ENCODE measurements at regions not wholly inside any gene's neighbourhood (a gene's known extent, or its start where the extent isn't known, plus 50 kb on each side); places are given as distances from the start of the nearest gene placed in this dataset.

DNA sequence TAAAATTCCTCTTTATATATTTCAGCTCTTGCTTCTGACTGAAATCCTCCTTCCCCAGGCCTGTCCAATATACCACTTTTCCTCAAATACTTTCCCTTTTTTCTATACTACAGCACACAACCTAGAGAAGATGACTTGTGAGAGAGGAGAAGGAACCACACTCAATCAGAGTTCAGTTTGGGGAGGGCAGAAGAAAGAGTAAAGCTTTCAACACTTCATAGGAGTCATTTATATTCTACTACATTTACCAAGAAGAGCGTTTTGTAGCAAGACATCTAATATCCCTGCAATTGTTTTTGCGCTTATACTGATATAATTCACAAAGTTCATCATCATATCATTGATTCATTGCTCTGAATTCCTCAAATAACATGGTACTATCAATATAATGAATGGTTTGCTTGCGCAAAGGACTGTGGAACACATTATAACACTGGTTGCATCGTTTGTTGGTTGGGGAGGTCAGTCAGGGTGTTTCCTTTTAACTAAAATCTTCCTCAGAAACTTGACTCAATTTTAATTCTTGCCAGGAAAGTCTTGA is 792.5 kb upstream of the CELF2 start:
- Histone ChIP-seq H3K27me3 (ENCODE audit: insufficient read depth, poor library complexity, severe bottlenecking) (no peaks in the 10 kb centered on the region), H3K27ac (replicated peaks) (no peak overlapping the region), H3K4me3 (replicated peaks; ENCODE audit: insufficient read depth, low read length) (no peak overlapping the region)
- no peak for TF ChIP-seq SPI1 (IDR thresholded peaks at IDR 0.05; ENCODE audit: borderline replicate concordance, low read depth)
- TF ChIP-seq GABPA (IDR thresholded peaks at IDR 0.05; ENCODE audit: low read depth): no peak
- TF ChIP-seq POLR2AphosphoS5 (IDR thresholded peaks at IDR 0.05; ENCODE audit: low read depth): no peak
- DNase-seq (ENCODE audit: low read depth in 1 of 2, low spot score in 1 of 2): no peak

GRCh38 chr10:10233229-10233628 is 784.4 kb upstream of the CELF2 start:
- Histone ChIP-seq H3K27me3 (ENCODE audit: insufficient read depth, poor library complexity, severe bottlenecking) (no peaks in the 10 kb centered on the region), H3K4me3 (replicated peaks; ENCODE audit: insufficient read depth, low read length) (no peak overlapping the region), H3K27ac (replicated peaks) (no peak overlapping the region)
- TF ChIP-seq GABPA (IDR thresholded peaks at IDR 0.05; ENCODE audit: low read depth): no peak
- TF ChIP-seq REST (IDR thresholded peaks at IDR 0.05; ENCODE audit: insufficient replicate concordance, low read depth): no peak
- TF ChIP-seq POLR2AphosphoS5 (IDR thresholded peaks at IDR 0.05; ENCODE audit: low read depth): no peak
- TF ChIP-seq CTCF (IDR thresholded peaks at IDR 0.05; ENCODE audit: insufficient read depth, low read length): no peak
- TF ChIP-seq SPI1 (IDR thresholded peaks at IDR 0.05; ENCODE audit: borderline replicate concordance, low read depth): no peak
- DNase-seq (ENCODE audit: low read depth in 1 of 2, low spot score in 1 of 2): no peak

DNA sequence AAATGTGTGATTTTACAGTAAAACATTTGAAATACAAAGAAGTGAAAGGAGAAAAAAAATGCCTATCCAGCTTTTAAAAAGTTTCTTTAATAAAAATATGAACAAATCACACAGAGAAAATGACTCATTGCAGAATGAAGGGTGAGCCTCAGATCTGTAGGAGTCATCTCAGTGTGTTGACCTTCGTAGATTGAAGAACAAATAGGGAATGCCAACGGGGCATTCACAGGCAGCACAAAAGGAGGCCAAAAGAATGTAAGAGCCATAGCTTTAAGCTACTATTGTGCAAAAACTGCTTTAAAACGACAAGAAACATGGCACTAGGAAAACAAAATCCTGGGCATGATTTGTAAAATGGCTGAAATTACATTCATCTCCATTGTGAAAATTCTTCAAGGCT is 782.7 kb upstream of the CELF2 start:
- no peak for TF ChIP-seq CTCF (IDR thresholded peaks at IDR 0.05; ENCODE audit: insufficient read depth, low read length)
- no peak for TF ChIP-seq SPI1 (IDR thresholded peaks at IDR 0.05; ENCODE audit: borderline replicate concordance, low read depth)
- H3K27me3 ChIP-seq (ENCODE audit: insufficient read depth, poor library complexity, severe bottlenecking): no peaks in the 10 kb centered on the region
- DNase-seq (ENCODE audit: low read depth in 1 of 2, low spot score in 1 of 2): no peak
- no peak overlapping the region for H3K27ac ChIP-seq (replicated peaks)
- H3K4me3 ChIP-seq (replicated peaks; ENCODE audit: insufficient read depth, low read length): no peak overlapping the region

DNA sequence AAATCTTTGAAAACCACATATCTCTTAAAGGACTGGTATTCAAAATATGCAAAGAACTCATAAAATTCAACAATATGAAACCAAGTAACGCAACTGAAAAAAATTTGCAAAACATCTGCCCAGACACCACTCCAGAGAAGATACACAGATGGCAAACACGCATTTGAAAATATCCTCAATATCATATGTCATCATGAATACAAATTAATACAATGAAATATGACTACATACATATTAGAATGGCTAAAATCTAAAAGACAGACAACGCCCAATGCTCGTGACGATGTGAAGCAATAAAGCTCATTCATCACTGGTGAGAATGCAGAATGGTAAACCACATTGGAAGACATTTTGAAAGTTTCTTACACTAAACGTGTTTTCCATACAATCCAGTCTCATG is 770.1 kb upstream of the CELF2 start:
- TF ChIP-seq CTCF (IDR thresholded peaks at IDR 0.05; ENCODE audit: insufficient read depth, low read length) (no peak), SPI1 (IDR thresholded peaks at IDR 0.05; ENCODE audit: borderline replicate concordance, low read depth) (no peak), POLR2AphosphoS5 (IDR thresholded peaks at IDR 0.05; ENCODE audit: low read depth) (no peak), GABPA (IDR thresholded peaks at IDR 0.05; ENCODE audit: low read depth) (no peak), REST (IDR thresholded peaks at IDR 0.05; ENCODE audit: insufficient replicate concordance, low read depth) (no peak)
- no peaks in the 10 kb centered on the region for H3K27me3 ChIP-seq (ENCODE audit: insufficient read depth, poor library complexity, severe bottlenecking)
- no peak for DNase-seq (ENCODE audit: low read depth in 1 of 2, low spot score in 1 of 2)
- H3K4me3 ChIP-seq (replicated peaks; ENCODE audit: insufficient read depth, low read length): no peak overlapping the region
- no peak overlapping the region for H3K27ac ChIP-seq (replicated peaks)

Measured in HL-60 (cell line).